RWPE2 (cell line): ENCODE measurements at regions not wholly inside any gene's neighbourhood (a gene's known extent, or its start where the extent isn't known, plus 50 kb on each side); places are given as distances from the start of the nearest gene placed in this dataset.

ENCODE experiments used
- ATAC-seq: fragments of 200-7000 bp; cut with Tn5 transposase; 3 replicates; pipeline ENCODE4 v1.9.1; 2021; ENCODE audit warnings: low read depth
- DNase-seq: peaks from one replicate; pipeline ENCODE4 v3.0.0-alpha.2; 2020; ENCODE audit warnings: low spot score
- H3K27ac ChIP-seq: fragments of 450-650 bp; 2 replicates; pipeline ENCODE4 v1.5.1; 2017; ENCODE audit warnings: mild to moderate bottlenecking; ENCODE audit not compliant: poor library complexity, severe bottlenecking
- H3K27me3 ChIP-seq: fragments of 250-450 bp; sonication (Bioruptor Pico); 2 replicates; pipeline ENCODE4 v1.5.1; 2021; ENCODE audit warnings: mild to moderate bottlenecking, moderate library complexity; ENCODE audit not compliant: insufficient read depth, poor library complexity, severe bottlenecking
- H3K36me3 ChIP-seq: fragments of 250-450 bp; sonication (Bioruptor Pico); 2 replicates; pipeline ENCODE4 v1.5.1; 2020; ENCODE audit warnings: low read depth, mild to moderate bottlenecking, moderate library complexity
- H3K4me1 ChIP-seq: fragments of 250-450 bp; sonication (Bioruptor Pico); 2 replicates; pipeline ENCODE4 v1.5.1; 2021; ENCODE audit warnings: mild to moderate bottlenecking, moderate library complexity; ENCODE audit not compliant: insufficient read depth, poor library complexity, severe bottlenecking
- H3K4me3 ChIP-seq: fragments of 250-450 bp; sonication (Bioruptor Pico); 2 replicates; pipeline ENCODE4 v1.5.1; 2021; ENCODE audit warnings: mild to moderate bottlenecking, moderate library complexity; ENCODE audit not compliant: severe bottlenecking
- H3K9me3 ChIP-seq: fragments of 250-450 bp; sonication (Bioruptor Pico); 2 replicates; pipeline ENCODE4 v1.5.1; 2021; ENCODE audit warnings: mild to moderate bottlenecking, moderate library complexity; ENCODE audit not compliant: severe bottlenecking
- CTCF ChIP-seq: fragments of 450-650 bp; IDR thresholded peaks from one replicate; pipeline ENCODE4 v1.5.1; 2017; ENCODE audit warnings: mild to moderate bottlenecking, moderate library complexity; ENCODE audit not compliant: poor library complexity, severe bottlenecking

- Histone ChIP-seq H3K27me3 (no peaks in the 10 kb centered on the region), H3K27ac (no peak overlapping the region), H3K4me1 (no peaks in the 10 kb centered on the region), H3K9me3 (no peaks in the 10 kb centered on the region), H3K4me3 (no peak overlapping the region), H3K36me3 (no peaks in the 10 kb centered on the region)
- no peak for DNase-seq
- ATAC-seq, result no peak
- no peak for TF ChIP-seq CTCF
These were observed 332.3 kb downstream of the PLK2 start for GRCh38 chr5:58127255-58128220.

- TF ChIP-seq CTCF, result no peak
- H3K27me3 ChIP-seq, result no peaks in the 10 kb centered on the region
- H3K9me3 ChIP-seq, result no peaks in the 10 kb centered on the region
- no peaks in the 10 kb centered on the region for H3K36me3 ChIP-seq
- H3K4me1 ChIP-seq, result no peaks in the 10 kb centered on the region
- no peak overlapping the region for H3K4me3 ChIP-seq
- ATAC-seq, result no peak
- no peak for DNase-seq
- H3K27ac ChIP-seq, result no peak overlapping the region
These were observed 336.4 kb downstream of the PLK2 start for GRCh38 chr5:58123501-58123900.

GRCh38 chr5:58122848-58123392 lies 337.0 kb downstream of the PLK2 start:
- no peak overlapping the region for H3K4me3 ChIP-seq
- no peaks in the 10 kb centered on the region for H3K27me3 ChIP-seq
- H3K36me3 ChIP-seq, result no peaks in the 10 kb centered on the region
- no peak for TF ChIP-seq CTCF
- H3K27ac ChIP-seq, result no peak overlapping the region
- ATAC-seq, result no peak
- H3K9me3 ChIP-seq, result no peaks in the 10 kb centered on the region
- H3K4me1 ChIP-seq, result no peaks in the 10 kb centered on the region
- no peak for DNase-seq

- Histone ChIP-seq H3K9me3 (no peaks in the 10 kb centered on the region), H3K4me1 (no peaks in the 10 kb centered on the region), H3K27ac (no peak overlapping the region), H3K4me3 (no peak overlapping the region), H3K27me3 (no peaks in the 10 kb centered on the region), H3K36me3 (no peaks in the 10 kb centered on the region)
- no peak for ATAC-seq
- TF ChIP-seq CTCF, result no peak
- DNase-seq, result no peak
These were observed 337.7 kb downstream of the PLK2 start for GRCh38 chr5:58122157-58122556.

GRCh38 chr5:58121391-58121790 lies 338.5 kb downstream of the PLK2 start:
- no peak for ATAC-seq

More at GRCh38 chr5:58121391-58121790, 338.5 kb downstream of the PLK2 start:
- Histone ChIP-seq H3K27me3 (no peaks in the 10 kb centered on the region), H3K36me3 (no peaks in the 10 kb centered on the region), H3K9me3 (no peaks in the 10 kb centered on the region), H3K27ac (no peak overlapping the region), H3K4me3 (no peak overlapping the region), H3K4me1 (no peaks in the 10 kb centered on the region)
- DNase-seq, result no peak
- no peak for TF ChIP-seq CTCF
